ENCODE measurements at regions not wholly inside any gene's neighbourhood (a gene's known extent, or its start where the extent isn't known, plus 50 kb on each side); places are given as distances from the start of the nearest gene placed in this dataset.

GRCh38 chr4:111048316-111048715 lies 425.4 kb upstream of the PITX2 start:
- no peak for DNase-seq
- H3K9me3 ChIP-seq: no peaks in the 10 kb centered on the region
- no peak overlapping the region for H3K27ac ChIP-seq
- no peak for ATAC-seq
- TF ChIP-seq POLR2A (IDR thresholded peaks at IDR 0.05) (no peak), CTCF (IDR thresholded peaks at IDR 0.05) (no peak)
- 67 to 68% methylated on average over 5 of the region's 5 CpGs for WGBS, 2 donors
- intact Hi-C loops (cut with DNase I): no loop called here
- no peaks in the 10 kb centered on the region for H3K27me3 ChIP-seq
- H3K36me3 ChIP-seq (replicated peaks in 1 of 2; ENCODE audit: insufficient read depth in 1 of 2, low read depth in 2 of 2): no peaks in the 10 kb centered on the region
- H3K4me3 ChIP-seq: no peak overlapping the region
- no peaks in the 10 kb centered on the region for H3K4me1 ChIP-seq

- no peak for DNase-seq
- Histone ChIP-seq H3K27me3 (no peaks in the 10 kb centered on the region), H3K27ac (no peak overlapping the region), H3K4me1 (no peaks in the 10 kb centered on the region), H3K4me3 (no peak overlapping the region), H3K36me3 (replicated peaks in 1 of 2; ENCODE audit: insufficient read depth in 1 of 2, low read depth in 2 of 2) (no peaks in the 10 kb centered on the region), H3K9me3 (no peaks in the 10 kb centered on the region)
- intact Hi-C loops (cut with DNase I): no loop called here
- WGBS, 2 donors: 59 to 63% methylated on average over 4 of the region's 4 CpGs
- TF ChIP-seq POLR2A (IDR thresholded peaks at IDR 0.05): no peak
- TF ChIP-seq CTCF (IDR thresholded peaks at IDR 0.05): no peak
- ATAC-seq: no peak
Observed at GRCh38 chr4:111064342-111064993, 441.6 kb upstream of the PITX2 start.

- no peak overlapping the region for H3K27ac ChIP-seq
- no peaks in the 10 kb centered on the region for H3K36me3 ChIP-seq (replicated peaks in 1 of 2; ENCODE audit: insufficient read depth in 1 of 2, low read depth in 2 of 2)
- no peak for TF ChIP-seq CTCF (IDR thresholded peaks at IDR 0.05)
- no peaks in the 10 kb centered on the region for H3K4me1 ChIP-seq
- intact Hi-C loops (cut with DNase I): no loop called here
- no peak overlapping the region for H3K4me3 ChIP-seq
- no peak for DNase-seq
- 71 to 74% methylated on average over 2 of the region's 2 CpGs for WGBS, 2 donors
- no peaks in the 10 kb centered on the region for H3K27me3 ChIP-seq
- ATAC-seq: no peak
- no peaks in the 10 kb centered on the region for H3K9me3 ChIP-seq
Observed at GRCh38 chr4:111066001-111066400, 443.1 kb upstream of the PITX2 start.

- no peak for DNase-seq
- no peak overlapping the region for H3K27ac ChIP-seq
- intact Hi-C loops (cut with DNase I): no loop called here
Observed at GRCh38 chr4:111066447-111066846, 443.6 kb upstream of the PITX2 start.

More at GRCh38 chr4:111066447-111066846, 443.6 kb upstream of the PITX2 start:
- Histone ChIP-seq H3K9me3 (no peaks in the 10 kb centered on the region), H3K27me3 (no peaks in the 10 kb centered on the region), H3K4me3 (no peak overlapping the region), H3K36me3 (replicated peaks in 1 of 2; ENCODE audit: insufficient read depth in 1 of 2, low read depth in 2 of 2) (no peaks in the 10 kb centered on the region), H3K4me1 (no peaks in the 10 kb centered on the region)
- TF ChIP-seq POLR2A (IDR thresholded peaks at IDR 0.05) (no peak), CTCF (IDR thresholded peaks at IDR 0.05) (no peak)
- no peak for ATAC-seq
